ENCODE measurements at regions not wholly inside any gene's neighbourhood (a gene's known extent, or its start where the extent isn't known, plus 50 kb on each side); places are given as distances from the start of the nearest gene placed in this dataset.
"Not testable (repeated sequence)": the region's sequence is repeated elsewhere in the genome, so short reads cannot be mapped to it uniquely, and the experiment has no call there.

- ChIA-PET RAD21 (ENCODE audit: low non-redundant PET in 1 of 2, low total read pairs in 2 of 2, uncharacterized antibody in 2 of 2, unreplicated experiment in 2 of 2) (no interaction called here), CTCF (no interaction called here), POLR2A (no interaction called here)
- no peaks in the 10 kb centered on the region for H4K20me1 ChIP-seq (ENCODE audit: insufficient read depth)
- H3K9me3 ChIP-seq (ENCODE audit: control insufficient read depth in 1 of 2, insufficient read depth in 1 of 2, low read depth in 1 of 2, low read length in 2 of 2) = peaks cover 0 to 16% of the 10 kb centered on the region in 2 experiments; a peak in 2 of 4 replicates
- no peak overlapping the region for H3K4me2 ChIP-seq (ENCODE audit: low read length)
- ATAC-seq (no peak), DNase-seq (ENCODE audit: low read depth, low spot score) (no peak)
- no peaks in the 10 kb centered on the region for H3K79me2 ChIP-seq (ENCODE audit: insufficient read depth, low read length)
- intact Hi-C loops (cut with micrococcal nuclease) = no loop called here
- TF ChIP-seq RAD21 (IDR thresholded peaks at IDR 0.05; ENCODE audit: low read depth) = no peak
- no peak for TF ChIP-seq CEBPB (IDR thresholded peaks at IDR 0.05; ENCODE audit: low read depth)
- TF ChIP-seq EZH2 (IDR thresholded peaks at IDR 0.05) = no peak
- no peak for TF ChIP-seq CTCF (IDR thresholded peaks at IDR 0.05 in 2 of 3, conservative IDR thresholded peaks at IDR 0.05 in 1 of 3; ENCODE audit: borderline replicate concordance in 1 of 3, insufficient read depth in 1 of 3, low read depth in 2 of 3, low read length in 2 of 3)
- no peak for TF ChIP-seq JUND (IDR thresholded peaks at IDR 0.05)
- no peak for TF ChIP-seq SIN3A (IDR thresholded peaks at IDR 0.05; ENCODE audit: low read depth)
- no peak for TF ChIP-seq POLR2A (IDR thresholded peaks at IDR 0.05; ENCODE audit: borderline replicate concordance, extremely low read depth, insufficient read depth, insufficient read length)
- TF ChIP-seq YY1 (IDR thresholded peaks at IDR 0.05; ENCODE audit: extremely low read depth, insufficient replicate concordance, low read depth, low read length) = no peak
- no peak for TF ChIP-seq SRF (IDR thresholded peaks at IDR 0.05; ENCODE audit: low read depth)
- H2AFZ ChIP-seq (ENCODE audit: low read depth, low read length, poor library complexity, severe bottlenecking) = no peak overlapping the region
- H3K9ac ChIP-seq (ENCODE audit: low read length) = no peak overlapping the region
- no peak overlapping the region for H3K27ac ChIP-seq (ENCODE audit: low read depth, low read length)
- no peak overlapping the region for H3K4me3 ChIP-seq (replicated peaks in 1 of 2; ENCODE audit: low read depth in 1 of 2, low read length in 2 of 2)
- no peaks in the 10 kb centered on the region for H3K27me3 ChIP-seq (ENCODE audit: insufficient read depth, low read length)
- H3K36me3 ChIP-seq (ENCODE audit: control insufficient read depth in 1 of 2, insufficient read depth in 2 of 2, low read length in 2 of 2) = no peaks in the 10 kb centered on the region
- H3K9me2 ChIP-seq (ENCODE audit: insufficient read depth) = no peaks in the 10 kb centered on the region
- no TSS peak for BruUV-seq (replicated peaks)
- no peaks in the 10 kb centered on the region for H3K4me1 ChIP-seq (ENCODE audit: control insufficient read depth in 1 of 2, insufficient read depth in 2 of 2, low read length in 2 of 2)
These were observed 98.1 kb upstream of the NANOS1 start for GRCh38 chr10:118931436-118931835.

- H2AFZ ChIP-seq (ENCODE audit: low read depth, low read length, poor library complexity, severe bottlenecking); H3K36me3 ChIP-seq (ENCODE audit: control insufficient read depth in 1 of 2, insufficient read depth in 2 of 2, low read length in 2 of 2); H4K20me1 ChIP-seq (ENCODE audit: insufficient read depth); ATAC-seq; H3K79me2 ChIP-seq (ENCODE audit: insufficient read depth, low read length); RAD21 ChIA-PET (ENCODE audit: low non-redundant PET in 1 of 2, low total read pairs in 2 of 2, uncharacterized antibody in 2 of 2, unreplicated experiment in 2 of 2); H3K9ac ChIP-seq (ENCODE audit: low read length); intact Hi-C loops (cut with micrococcal nuclease); H3K4me2 ChIP-seq (ENCODE audit: low read length); H3K27me3 ChIP-seq (ENCODE audit: insufficient read depth, low read length); H3K9me2 ChIP-seq (ENCODE audit: insufficient read depth); BruUV-seq (replicated peaks); H3K4me1 ChIP-seq (ENCODE audit: control insufficient read depth in 1 of 2, insufficient read depth in 2 of 2, low read length in 2 of 2); H3K4me3 ChIP-seq (replicated peaks in 1 of 2; ENCODE audit: low read depth in 1 of 2, low read length in 2 of 2); H3K27ac ChIP-seq (ENCODE audit: low read depth, low read length); CTCF ChIA-PET; POLR2A ChIA-PET; DNase-seq (ENCODE audit: low read depth, low spot score): not testable (repeated sequence)
- peaks cover 0 to 16% of the 10 kb centered on the region in 2 experiments; a peak in 2 of 4 replicates for H3K9me3 ChIP-seq (ENCODE audit: control insufficient read depth in 1 of 2, insufficient read depth in 1 of 2, low read depth in 1 of 2, low read length in 2 of 2)
These were observed 97.4 kb upstream of the NANOS1 start for GRCh38 chr10:118932154-118932553.

Data from HCT116 (cell line).